ENCODE measurements at regions not wholly inside any gene's neighbourhood (a gene's known extent, or its start where the extent isn't known, plus 50 kb on each side); places are given as distances from the start of the nearest gene placed in this dataset.
A peak's percentile ranks its signal among the peaks of the same experiment; 100 is the strongest.
"Not testable (repeated sequence)": the region's sequence is repeated elsewhere in the genome, so short reads cannot be mapped to it uniquely, and the experiment has no call there.

DNA sequence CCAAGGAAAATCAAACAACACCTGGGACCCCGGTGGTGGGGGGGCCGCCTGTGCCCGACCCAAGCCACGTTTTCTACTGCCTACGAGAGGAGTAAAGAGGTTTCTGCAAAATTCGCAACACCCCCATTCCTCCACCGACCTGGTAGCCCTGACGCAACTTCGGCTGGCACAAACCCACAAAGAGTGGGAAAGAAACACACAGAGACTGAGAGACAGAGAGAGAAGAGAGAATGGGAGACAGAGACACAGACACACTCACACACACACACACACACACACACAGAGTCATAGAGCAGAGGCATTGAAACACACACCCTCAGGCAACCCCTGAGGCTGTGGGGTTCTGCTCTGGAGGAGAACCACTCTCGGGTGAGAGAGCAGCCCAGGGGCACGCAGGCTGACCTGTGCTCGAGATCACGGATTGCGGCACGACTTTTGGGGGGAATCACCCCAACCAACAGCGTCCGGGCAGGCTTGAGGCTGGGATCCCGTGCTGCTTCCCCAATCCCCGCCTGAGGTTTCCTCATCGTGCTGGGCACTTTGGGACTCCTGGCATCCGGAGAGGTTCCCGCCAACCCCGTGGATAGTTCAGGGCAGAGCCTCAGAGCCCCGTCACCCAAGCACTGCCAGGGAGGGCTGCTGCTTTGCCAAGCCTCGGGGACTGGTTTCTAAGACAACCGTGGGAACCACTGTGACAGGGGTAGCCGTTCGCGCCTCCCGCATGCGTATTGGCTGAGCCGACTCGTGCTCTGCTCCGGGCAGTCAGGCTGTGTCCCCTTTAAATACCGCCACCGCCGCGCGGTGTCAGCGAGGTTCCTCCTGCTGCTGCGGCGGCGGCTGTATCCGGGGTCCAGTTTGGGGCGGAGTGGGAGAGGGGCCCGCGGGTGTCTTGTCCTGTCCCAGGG, 682.4 kb upstream of the TPTE start:
- ATAC-seq = no peak
- intact Hi-C loops (cut with micrococcal nuclease) = no loop called here
- peak; percentile 30 for DNase-seq

DNA sequence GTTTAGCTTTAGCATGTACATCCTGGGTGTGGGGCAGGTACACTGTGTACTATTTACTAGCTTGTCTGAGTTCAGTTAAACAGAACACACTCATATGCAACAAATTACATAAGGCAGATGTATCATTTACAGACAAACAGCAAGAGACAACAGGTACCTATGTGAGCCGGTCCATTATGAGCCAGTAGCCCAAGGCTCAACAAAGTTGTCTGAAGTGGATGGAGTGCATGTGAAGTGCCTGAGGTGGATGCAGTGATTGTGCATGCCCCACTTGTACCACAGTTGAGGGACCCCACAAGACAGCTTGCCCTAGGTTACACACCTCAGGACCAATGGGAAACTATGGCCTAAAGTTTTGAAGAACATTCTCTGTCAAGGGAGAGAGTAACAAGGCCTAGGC, 677.3 kb upstream of the TPTE start:
- intact Hi-C loops (cut with micrococcal nuclease); ATAC-seq; DNase-seq: not testable (repeated sequence)

DNA sequence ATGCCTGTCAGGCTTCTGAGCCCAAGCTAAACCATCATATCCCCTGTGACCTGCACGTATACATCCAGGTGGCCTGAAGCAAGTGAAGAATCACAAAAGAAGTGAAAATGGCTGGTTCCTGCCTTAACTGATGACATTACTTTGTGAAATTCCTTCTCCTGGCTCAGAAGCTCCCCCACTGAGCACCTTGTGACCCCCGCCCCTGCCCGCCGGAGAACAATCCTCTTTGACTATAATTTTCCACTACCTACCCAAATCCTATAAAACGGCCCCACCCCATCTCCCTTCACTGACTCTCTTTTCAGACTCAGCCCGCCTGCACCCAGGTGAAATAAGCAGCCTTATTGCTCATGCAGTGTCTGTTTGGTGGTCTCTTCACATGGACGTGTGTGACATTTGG, 673.9 kb upstream of the TPTE start:
- intact Hi-C loops (cut with micrococcal nuclease); ATAC-seq; DNase-seq: not testable (repeated sequence)

DNA sequence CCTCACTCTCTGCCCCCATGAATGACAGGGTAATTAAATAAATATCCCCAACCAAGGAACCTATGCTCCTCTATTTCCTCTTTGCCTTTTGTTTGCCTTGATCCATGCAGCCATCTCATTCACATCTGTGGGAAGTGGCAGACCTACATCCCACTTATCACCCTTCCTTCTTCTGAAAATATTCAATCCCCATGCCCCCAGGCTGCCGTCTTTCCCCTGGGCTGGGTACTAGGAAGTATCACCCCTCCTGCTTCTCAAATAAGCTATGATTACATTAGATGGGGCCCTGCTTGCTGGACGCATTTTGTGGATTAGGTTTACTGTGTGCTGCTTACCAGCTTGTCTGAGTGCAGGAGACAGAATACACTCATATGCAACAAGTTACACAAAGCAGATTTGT, 670.2 kb upstream of the TPTE start:
- intact Hi-C loops (cut with micrococcal nuclease); ATAC-seq; DNase-seq: not testable (repeated sequence)

DNA sequence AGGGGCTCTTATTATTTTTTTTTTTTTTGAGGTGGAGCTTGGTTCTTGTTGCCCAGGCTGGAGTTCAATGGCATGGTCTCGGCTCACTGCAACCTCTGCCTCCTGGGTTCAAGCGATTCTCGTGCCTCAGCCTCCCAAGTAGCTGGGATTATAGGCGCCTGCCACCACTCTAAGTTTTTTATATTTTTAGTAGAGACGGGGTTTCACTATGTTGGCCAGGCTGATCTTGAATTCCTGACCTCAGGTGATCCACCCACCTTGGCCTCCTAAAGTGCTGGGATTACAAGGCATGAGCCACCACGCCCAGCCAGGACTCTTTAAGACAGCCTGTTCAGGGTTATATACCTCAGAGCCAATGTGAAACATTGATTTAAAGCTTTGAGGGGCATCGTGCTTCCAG, 669.7 kb upstream of the TPTE start:
- ATAC-seq; DNase-seq; intact Hi-C loops (cut with micrococcal nuclease): not testable (repeated sequence)

DNA sequence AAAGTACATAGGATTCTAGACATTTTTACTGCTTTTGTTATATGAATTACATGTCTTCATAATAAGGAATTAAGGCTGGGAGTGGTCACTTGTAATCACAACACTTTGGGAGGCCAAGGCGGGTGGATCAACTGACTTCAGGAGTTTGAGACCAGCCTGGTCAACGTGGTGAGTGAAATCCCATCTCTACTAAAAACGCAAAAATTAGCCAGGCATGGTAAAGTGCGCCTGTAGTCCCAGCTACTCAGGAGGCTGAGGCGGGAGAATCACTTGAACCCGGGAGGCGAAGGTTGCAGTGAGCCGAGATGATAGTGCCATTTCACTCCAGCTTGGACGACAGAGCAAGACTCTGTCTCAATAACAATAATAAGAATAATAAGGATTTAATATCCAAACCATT, 663.8 kb upstream of the TPTE start:
- ATAC-seq; intact Hi-C loops (cut with micrococcal nuclease); DNase-seq: not testable (repeated sequence)

DNA sequence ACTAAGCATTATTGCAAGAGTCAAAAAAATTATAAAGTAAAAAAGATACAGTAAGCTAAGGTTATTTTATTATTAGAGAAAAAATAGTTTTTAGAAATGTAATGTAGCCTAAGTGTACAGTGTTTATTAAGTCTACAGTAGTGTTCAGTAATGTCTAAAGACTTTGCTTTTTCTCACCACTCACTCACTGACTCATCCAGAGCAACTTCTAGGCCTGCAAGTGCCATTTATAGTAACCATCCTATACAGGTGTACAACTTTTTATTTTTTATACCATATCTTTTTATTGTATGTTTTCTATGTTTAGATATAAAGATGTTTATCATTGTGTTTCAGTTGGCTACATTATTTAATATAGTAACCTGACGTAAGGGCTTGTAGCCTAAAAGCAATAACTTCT, 661.5 kb upstream of the TPTE start:
- ATAC-seq; intact Hi-C loops (cut with micrococcal nuclease); DNase-seq: not testable (repeated sequence)

DNA sequence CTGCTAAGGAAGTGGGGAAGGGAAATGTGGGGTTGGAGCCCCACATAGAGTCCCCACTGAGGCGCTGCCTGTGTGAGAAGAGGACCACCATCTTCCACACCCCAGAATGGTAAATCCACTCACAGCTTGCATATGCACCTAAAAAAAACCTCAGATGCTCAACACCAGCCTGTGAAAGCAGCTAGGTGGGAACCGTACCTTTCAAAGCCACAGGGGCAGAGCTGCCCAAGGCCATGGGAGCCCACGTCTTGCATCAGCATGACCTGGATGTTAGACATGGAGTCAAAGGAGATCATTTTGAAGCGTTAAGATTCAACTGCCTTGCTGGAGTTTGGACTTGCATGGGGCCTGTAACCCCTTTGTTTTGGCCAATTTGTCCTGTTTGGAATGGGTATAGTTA, 658.9 kb upstream of the TPTE start:
- intact Hi-C loops (cut with micrococcal nuclease); ATAC-seq; DNase-seq: not testable (repeated sequence)

DNA sequence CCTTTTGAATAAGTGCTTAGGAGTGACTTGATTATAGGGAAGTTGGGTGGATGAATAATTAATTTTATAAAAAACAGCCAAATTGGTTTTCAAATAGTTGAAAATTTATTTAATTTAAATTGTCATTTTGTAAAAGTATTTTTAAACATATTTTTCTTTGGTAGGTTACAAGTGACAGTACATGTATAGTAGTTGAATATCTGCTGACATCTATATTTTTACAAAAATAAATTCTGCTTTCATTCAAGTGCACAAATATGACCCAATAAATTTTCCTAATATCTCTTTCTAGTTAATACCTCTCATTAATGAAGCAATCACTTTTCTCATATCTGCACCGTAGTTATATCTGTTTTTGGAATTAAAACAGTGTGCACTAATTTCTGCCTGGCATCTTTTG, 653.6 kb upstream of the TPTE start:
- ATAC-seq; DNase-seq; intact Hi-C loops (cut with micrococcal nuclease): not testable (repeated sequence)

DNA sequence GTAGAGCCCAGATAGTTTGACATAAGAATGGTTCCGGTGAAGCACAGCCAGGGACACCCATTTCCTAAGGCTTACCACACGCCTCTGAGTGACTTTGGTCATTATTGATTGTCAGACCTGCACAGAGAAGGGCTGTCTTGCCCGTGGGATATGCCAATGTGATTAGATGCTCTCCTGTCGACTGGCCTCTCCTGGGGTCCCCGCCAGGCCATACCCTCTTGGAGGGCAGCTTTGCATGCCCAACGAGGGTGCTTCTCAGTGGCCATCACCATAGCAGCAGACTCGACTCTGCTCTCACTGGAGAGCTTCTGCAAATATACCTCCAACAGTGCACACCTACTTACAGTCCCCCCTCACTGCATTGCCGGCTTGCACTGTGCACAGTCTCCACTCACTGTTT, 648.3 kb upstream of the TPTE start:
- DNase-seq; intact Hi-C loops (cut with micrococcal nuclease); ATAC-seq: not testable (repeated sequence)

DNA sequence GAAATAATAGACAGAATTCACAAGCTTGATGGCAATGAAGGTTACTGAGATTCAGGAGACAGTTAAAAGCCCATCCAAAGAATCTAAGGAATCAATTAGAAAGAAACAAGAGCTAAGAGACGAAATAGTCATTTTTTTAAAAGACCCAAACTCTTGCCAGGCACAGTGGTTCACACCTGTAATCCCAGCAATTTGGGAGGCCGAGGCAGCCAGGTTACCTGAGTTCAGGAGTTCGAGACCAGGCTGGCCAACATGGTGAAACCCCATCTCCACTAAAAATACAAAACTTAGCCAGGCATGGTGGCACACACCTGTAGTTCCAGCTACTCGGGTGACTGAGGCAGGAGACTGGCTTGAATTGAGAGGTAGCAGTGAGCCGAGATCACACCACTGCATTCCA, 647.2 kb upstream of the TPTE start:
- DNase-seq; ATAC-seq; intact Hi-C loops (cut with micrococcal nuclease): not testable (repeated sequence)

DNA sequence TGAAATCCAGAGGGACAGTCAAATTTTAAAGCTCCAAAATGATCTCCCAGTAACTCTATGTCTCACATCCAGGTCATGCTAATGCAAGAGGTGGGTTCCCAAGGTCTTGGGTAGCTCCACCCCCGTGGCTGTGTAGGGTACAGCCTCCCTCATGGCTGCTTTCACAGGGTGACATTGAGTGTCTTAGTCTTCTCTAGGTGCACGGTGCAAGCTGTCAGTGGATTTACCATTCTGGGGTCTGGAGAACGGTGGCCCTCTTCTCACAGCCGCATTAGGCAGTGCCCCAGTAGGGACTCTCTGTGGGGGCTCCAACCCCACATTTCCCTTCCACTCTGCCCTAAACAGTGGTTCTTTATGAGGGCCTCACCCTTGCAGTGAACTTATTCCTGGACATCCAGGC, 640.0 kb upstream of the TPTE start:
- DNase-seq; intact Hi-C loops (cut with micrococcal nuclease); ATAC-seq: not testable (repeated sequence)

DNA sequence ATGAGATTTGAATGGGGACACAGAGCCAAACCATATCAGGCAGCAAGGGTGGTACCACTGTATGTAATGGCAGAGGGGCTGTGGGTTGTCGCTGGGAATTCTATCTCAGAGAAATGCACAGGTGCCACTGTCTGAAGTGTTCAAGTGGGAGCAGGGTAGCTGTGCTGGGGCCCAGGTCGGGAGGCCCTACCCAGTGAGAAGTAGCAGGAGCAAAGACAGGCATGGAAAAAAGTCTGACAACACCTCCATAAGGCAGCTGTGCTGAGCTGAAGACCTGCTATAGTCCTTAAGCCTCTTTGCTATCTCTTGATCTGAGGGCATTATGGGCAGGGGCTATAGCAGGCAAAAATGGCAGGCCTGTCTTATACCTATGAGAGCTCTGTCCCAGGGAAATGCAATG, 638.3 kb upstream of the TPTE start:
- intact Hi-C loops (cut with micrococcal nuclease); DNase-seq; ATAC-seq: not testable (repeated sequence)

DNA sequence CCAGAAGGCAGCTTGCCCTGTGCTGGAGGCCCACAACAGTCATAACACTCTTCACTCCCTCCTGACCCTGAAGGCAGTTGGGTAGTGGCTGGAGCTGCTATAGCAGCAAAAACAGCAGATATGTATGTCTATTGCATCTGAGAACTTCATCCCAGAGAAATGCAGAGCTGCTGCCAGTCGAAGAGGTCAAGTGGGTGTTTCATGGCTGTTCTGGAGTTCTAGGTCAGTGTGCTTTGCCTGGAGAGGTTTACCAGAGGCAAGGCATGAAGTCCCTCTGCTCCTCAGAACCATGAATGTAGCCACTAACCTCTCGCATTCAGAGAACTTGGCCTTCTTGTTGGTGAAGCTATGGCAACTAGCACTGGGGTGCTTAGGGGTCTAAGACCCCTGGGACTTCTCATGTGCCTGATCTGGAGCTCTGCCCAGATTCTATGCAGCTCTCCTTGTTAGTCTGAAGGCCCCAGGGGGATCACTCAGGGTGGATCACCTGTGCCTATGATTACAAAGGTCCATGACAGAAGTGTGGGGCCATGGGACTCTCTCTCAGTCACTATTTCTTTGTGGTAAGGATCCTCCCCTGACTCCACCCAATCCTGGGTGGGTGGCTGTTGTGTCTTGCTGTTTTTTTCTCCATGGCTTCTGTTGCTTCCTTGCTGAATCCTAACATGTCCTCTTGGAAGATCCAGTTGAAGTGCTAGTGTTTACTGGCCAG, 637.7 kb upstream of the TPTE start:
- intact Hi-C loops (cut with micrococcal nuclease); DNase-seq; ATAC-seq: not testable (repeated sequence)

DNA sequence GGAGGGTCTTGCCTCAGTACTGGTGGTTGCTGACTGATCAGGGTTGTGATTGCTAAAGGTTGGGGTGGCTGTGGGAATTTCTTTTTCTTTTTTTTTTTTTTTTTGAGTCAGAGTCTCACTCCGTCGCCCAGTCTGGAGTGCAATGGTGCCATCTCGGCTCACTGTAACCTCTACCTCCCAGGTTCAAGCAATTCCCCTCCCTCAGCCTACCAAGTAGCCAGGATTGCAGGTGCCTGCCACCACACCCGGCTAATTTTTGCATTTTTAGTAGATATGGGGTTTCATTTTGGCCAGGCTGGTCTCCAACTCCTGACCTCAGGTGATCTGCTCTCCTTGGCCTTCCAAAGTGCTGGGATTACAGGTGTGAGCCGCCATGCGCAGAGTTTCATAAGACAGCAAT, 632.9 kb upstream of the TPTE start:
- intact Hi-C loops (cut with micrococcal nuclease); ATAC-seq; DNase-seq: not testable (repeated sequence)

DNA sequence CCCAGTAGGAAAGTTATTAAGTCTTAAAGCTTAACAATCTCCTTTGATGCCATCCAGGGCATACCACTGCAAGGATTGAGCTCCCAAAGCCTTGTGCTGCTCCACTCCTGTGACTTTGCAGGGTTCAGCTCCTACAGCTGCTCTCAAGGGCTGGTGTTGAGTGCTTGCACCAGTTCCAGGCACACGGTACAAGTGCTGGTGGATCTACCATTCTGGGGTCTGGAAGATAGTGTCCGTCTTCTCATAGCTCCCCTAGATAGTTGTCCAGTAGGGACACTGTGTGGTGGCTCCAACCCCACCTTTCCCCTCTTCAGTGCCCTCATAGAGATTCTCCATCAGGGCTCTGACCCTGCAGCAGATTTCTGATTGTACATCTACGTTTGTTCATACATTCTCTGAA, 617.8 kb upstream of the TPTE start:
- intact Hi-C loops (cut with micrococcal nuclease); DNase-seq; ATAC-seq: not testable (repeated sequence)

DNA sequence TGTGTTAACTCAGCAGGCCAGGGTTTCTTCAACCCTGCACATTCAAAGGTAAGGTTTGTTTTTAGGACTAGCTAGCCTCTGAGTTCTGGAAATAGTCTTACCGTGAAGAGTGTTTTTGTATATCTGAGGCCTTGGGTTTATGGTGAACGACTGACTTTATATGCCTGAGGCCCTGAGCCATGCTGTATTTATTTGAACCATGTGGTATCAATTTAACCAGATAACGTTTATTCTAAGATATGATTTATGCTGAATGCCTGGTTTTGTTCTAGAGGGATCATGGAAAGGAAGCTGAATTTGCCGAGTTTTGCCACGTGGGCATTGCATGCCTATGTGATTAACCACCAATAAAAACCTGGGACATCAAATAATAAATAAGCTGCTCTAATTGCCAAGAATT, 607.2 kb upstream of the TPTE start:
- ATAC-seq; DNase-seq; intact Hi-C loops (cut with micrococcal nuclease): not testable (repeated sequence)

DNA sequence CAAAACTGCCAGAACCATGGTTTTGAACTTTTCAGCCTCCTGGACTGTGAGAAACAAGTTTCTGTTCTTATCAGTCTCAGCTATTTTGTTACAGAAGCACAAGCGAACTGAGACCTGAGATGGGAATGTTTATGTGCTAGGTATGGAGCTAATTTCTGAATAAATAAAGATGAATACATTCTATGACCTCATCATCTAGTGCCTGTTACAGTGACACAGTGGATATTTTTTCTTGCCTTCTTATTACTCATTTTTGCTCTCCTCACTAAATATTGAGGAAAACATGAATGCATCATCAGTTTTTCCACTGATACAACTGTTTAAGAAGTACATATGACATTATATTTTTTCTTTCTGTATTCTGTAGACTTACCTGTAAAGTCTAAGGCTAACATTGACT, 601.9 kb upstream of the TPTE start:
- DNase-seq; ATAC-seq; intact Hi-C loops (cut with micrococcal nuclease): not testable (repeated sequence)

DNA sequence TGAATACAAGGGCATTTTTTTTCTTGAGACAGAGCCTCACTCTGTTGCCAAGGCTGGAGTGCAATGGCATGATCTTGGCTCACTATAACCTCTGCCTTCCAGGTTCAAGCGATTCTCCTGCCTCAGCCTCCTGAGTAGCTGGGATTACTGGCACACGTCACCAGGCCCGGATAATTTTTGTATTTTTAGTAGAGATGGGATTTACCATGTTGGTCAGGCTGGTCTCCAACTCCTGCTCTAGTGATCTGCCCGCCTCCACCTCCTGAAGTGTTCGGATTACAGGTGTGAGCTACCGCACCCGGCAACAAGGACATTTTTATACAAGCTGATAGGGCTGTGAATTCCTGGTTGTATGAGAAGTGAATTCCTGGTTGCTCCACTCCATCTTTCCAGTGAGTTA, 577.7 kb upstream of the TPTE start:
- intact Hi-C loops (cut with micrococcal nuclease); DNase-seq: not testable (repeated sequence)

DNA sequence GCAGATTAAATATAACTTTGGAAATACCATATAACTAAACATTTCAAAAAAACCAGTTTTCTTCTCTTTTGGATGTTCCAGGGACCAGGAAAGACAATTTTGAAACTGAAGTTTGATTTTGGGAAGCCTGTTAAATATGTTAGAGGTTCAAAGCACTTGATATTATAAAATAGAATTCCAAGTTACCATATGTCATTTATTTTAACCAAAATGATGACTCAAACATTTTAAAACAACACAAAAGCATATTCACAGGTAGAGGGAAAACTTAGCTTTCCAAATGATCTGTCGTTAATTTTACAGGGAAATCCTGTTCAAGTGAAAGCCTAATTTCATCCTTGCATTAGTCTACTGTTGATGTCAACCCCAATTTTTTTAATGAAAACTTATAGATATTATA, 575.3 kb upstream of the TPTE start:
- intact Hi-C loops (cut with micrococcal nuclease) = not testable (repeated sequence)

More for the DNA sequence above, 577.7 kb upstream of the TPTE start:
- ATAC-seq = not testable (repeated sequence)

More for the DNA sequence above, 575.3 kb upstream of the TPTE start:
- DNase-seq, ATAC-seq: not testable (repeated sequence)

All from left ventricle myocardium superior (tissue), 1 donor.